Endothelial cell of umbilical vein (primary cell): ENCODE measurements at regions not wholly inside any gene's neighbourhood (a gene's known extent, or its start where the extent isn't known, plus 50 kb on each side); places are given as distances from the start of the nearest gene placed in this dataset.

ENCODE experiments used
- BruUV-seq: library from RNA; stranded (reverse); fragments of 400-500 nt; replicated peaks from 2 replicates; lab custom pipeline; 2021; lab: Mats Ljungman, UMichigan
- CTCF ChIA-PET: fragments of 300-600, 350-600 bp; sonication (Branson Sonifier 250); formaldehyde crosslinking; loops from one replicate; lab custom pipeline; 2021; ENCODE audit warnings: antibody characterized with exemption, inconsistent platforms; lab: Charles Lee
- POLR2A ChIA-PET: fragments of 300-600, 350-600 bp; sonication (Branson Sonifier 250); formaldehyde crosslinking; loops from one replicate; lab custom pipeline; 2021; ENCODE audit warnings: antibody characterized with exemption, inconsistent platforms; lab: Charles Lee
- DNase-seq: peaks from one replicate; pipeline ENCODE4 v3.0.0-alpha.2; 2011; ENCODE audit warnings: low read depth, low spot score
- FAIRE-seq: peaks from 2 replicates; lab custom pipeline; 2011; peaks lifted over from hg19 to GRCh38; lab: Jason Lieb, UNC
- H2AFZ ChIP-seq: 2 replicates; pipeline ENCODE4 v1.6.0; 2012; ENCODE audit warnings: low read depth, low read length, control low read depth, inconsistent platforms
- H3K27ac ChIP-seq: 2 replicates; pipeline ENCODE4 v1.5.1; 2011; ENCODE audit warnings: low read depth, mild to moderate bottlenecking, control low read depth, low read length, moderate library complexity; ENCODE audit not compliant: insufficient read depth
- H3K27me3 ChIP-seq, 2 experiments: 2 replicates each; pipeline versions ENCODE4 v1.6.0 to v1.6.1; 2011; ENCODE audit warnings: low read length in 2 of 2, mixed read lengths in 1 of 2; ENCODE audit not compliant: control insufficient read depth in 2 of 2, insufficient read depth in 2 of 2
- H3K36me3 ChIP-seq, 2 experiments: 2 replicates in 1 of 2; 3 replicates in 1 of 2; pipeline ENCODE4 v1.5.1; 2011; ENCODE audit warnings: low read length in 2 of 2, mild to moderate bottlenecking in 1 of 2, moderate library complexity in 1 of 2; ENCODE audit not compliant: control insufficient read depth in 2 of 2, insufficient read depth in 2 of 2; ENCODE audit errors: extremely low read depth in 1 of 2
- H3K4me1 ChIP-seq: 3 replicates; pipeline ENCODE4 v1.5.1; 2011; ENCODE audit warnings: mild to moderate bottlenecking, low read length; ENCODE audit not compliant: control insufficient read depth, insufficient read depth; ENCODE audit errors: extremely low read depth
- H3K4me2 ChIP-seq: 2 replicates; pipeline ENCODE4 v1.6.1; 2011; ENCODE audit warnings: low read length, control low read depth, mixed read lengths; ENCODE audit not compliant: insufficient read depth
- H3K4me3 ChIP-seq, 3 experiments: fragments of 200-600 bp in 1 of 3; sonication (generic), shearing (Covaris generic) in 1 of 3; replicated peaks in 1 of 3; 2 replicates each; pipeline ENCODE4 v1.5.1; 2011 to 2016; ENCODE audit warnings: control low read depth in 3 of 3, low read length in 3 of 3, mild to moderate bottlenecking in 2 of 3, inconsistent platforms in 1 of 3, low read depth in 1 of 3, moderate library complexity in 1 of 3; ENCODE audit not compliant: insufficient read depth in 1 of 3
- H3K79me2 ChIP-seq: 2 replicates; pipeline ENCODE4 v1.6.0; 2012; ENCODE audit warnings: low read length, inconsistent platforms; ENCODE audit not compliant: control insufficient read depth, insufficient read depth
- H3K9ac ChIP-seq: replicated peaks from 2 replicates; pipeline ENCODE3; 2011; ENCODE audit warnings: low read length, control low read depth; ENCODE audit not compliant: insufficient read depth; ENCODE audit errors: extremely low read depth
- H3K9me1 ChIP-seq: replicated peaks from 3 replicates; pipeline ENCODE4 v1.6.0; 2011; ENCODE audit warnings: mild to moderate bottlenecking, low read length; ENCODE audit not compliant: control insufficient read depth, insufficient read depth; ENCODE audit errors: extremely low read depth
- H3K9me3 ChIP-seq: replicated peaks from 2 replicates; pipeline ENCODE4 v1.5.1; 2012; ENCODE audit warnings: low read length, inconsistent platforms; ENCODE audit not compliant: control insufficient read depth, insufficient read depth
- H4K20me1 ChIP-seq: replicated peaks from 2 replicates; pipeline ENCODE3; 2011; ENCODE audit warnings: mild to moderate bottlenecking, low read length; ENCODE audit not compliant: control insufficient read depth, insufficient read depth; ENCODE audit errors: extremely low read depth
- CTCF ChIP-seq, 2 donors: IDR thresholded peaks; 1 replicate in 1 of 2; 2 replicates in 1 of 2; pipeline ENCODE4 v1.5.1; 2011; ENCODE audit warnings: low read length in 2 of 2, mild to moderate bottlenecking in 2 of 2, moderate library complexity in 2 of 2, control low read depth in 1 of 2, inconsistent platforms in 1 of 2, low read depth in 1 of 2; ENCODE audit not compliant: insufficient read depth in 1 of 2; ENCODE audit errors: extremely low read depth in 1 of 2
- EZH2 ChIP-seq: IDR thresholded peaks from 2 replicates; pipeline ENCODE4 v1.6.1; 2012; ENCODE audit warnings: borderline replicate concordance, low read depth, mild to moderate bottlenecking, moderate library complexity, low read length, inconsistent platforms; ENCODE audit not compliant: severe bottlenecking
- FOS ChIP-seq: IDR thresholded peaks from 2 replicates; pipeline ENCODE4 v1.6.1; 2011; ENCODE audit warnings: mild to moderate bottlenecking, low read length, moderate library complexity, borderline replicate concordance; ENCODE audit not compliant: insufficient read depth
- GATA2 ChIP-seq: IDR thresholded peaks from 2 replicates; pipeline ENCODE4 v1.7.0; 2011; ENCODE audit warnings: low read depth, mild to moderate bottlenecking, moderate library complexity, mixed read lengths, low read length; ENCODE audit not compliant: insufficient read length, insufficient read depth
- MAX ChIP-seq: IDR thresholded peaks from 2 replicates; pipeline ENCODE4 v1.6.1; 2011; ENCODE audit not compliant: insufficient read depth, insufficient read length
- MYC ChIP-seq: IDR thresholded peaks from one replicate; pipeline ENCODE4 v1.6.1; 2011; ENCODE audit warnings: mild to moderate bottlenecking, low read depth, low read length
- POLR2A ChIP-seq: IDR thresholded peaks from 2 replicates; pipeline ENCODE4 v1.6.1; 2012; ENCODE audit warnings: low read depth, mild to moderate bottlenecking, control low read depth, low read length
- POLR2AphosphoS5 ChIP-seq: IDR thresholded peaks from 2 replicates; pipeline ENCODE4 v1.6.1; 2012; ENCODE audit warnings: low read depth, mild to moderate bottlenecking, control low read depth, low read length, moderate library complexity; ENCODE audit not compliant: insufficient read depth
- dilution Hi-C: fragments of 300-500 bp; cut with MboI; formaldehyde crosslinking; loops from one replicate; pipeline ENCODE4 v1.15.0; 2019; ENCODE audit warnings: low sequenced_read_pairs; ENCODE audit not compliant: extremely low pct_ligation_motif_present
- intact Hi-C: fragments of 100-400 bp; cut with micrococcal nuclease; formaldehyde crosslinking; loops from one replicate; pipeline ENCODE4 v1.10.0; 2022

- intact Hi-C loops, result no loop called here
- H4K20me1 ChIP-seq, result no peaks in the 10 kb centered on the region
- POLR2A ChIA-PET, result no interaction called here
- no peaks in the 10 kb centered on the region for H3K4me1 ChIP-seq
- H2AFZ ChIP-seq, result no peak overlapping the region
- DNase-seq, result no peak
- H3K9ac ChIP-seq, result no peak overlapping the region
- no peak for TF ChIP-seq GATA2
- no TSS peak for BruUV-seq
- no peak overlapping the region for H3K27ac ChIP-seq
- H3K9me3 ChIP-seq, result no peaks in the 10 kb centered on the region
- no peaks in the 10 kb centered on the region for H3K9me1 ChIP-seq
- no peak overlapping the region for H3K4me3 ChIP-seq
- CTCF ChIA-PET, result no interaction called here
- no peaks in the 10 kb centered on the region for H3K79me2 ChIP-seq
- no peaks in the 10 kb centered on the region for H3K27me3 ChIP-seq
- no peak for FAIRE-seq
- H3K4me2 ChIP-seq, result no peak overlapping the region
- dilution Hi-C loops, result no loop called here
- no peaks in the 10 kb centered on the region for H3K36me3 ChIP-seq
These were observed 152.4 kb downstream of the KIF26A start for GRCh38 chr14:104290756-104291122.

GRCh38 chr14:104291123-104292000 is 153.0 kb downstream of the KIF26A start:
- ChIA-PET POLR2A (no interaction called here), CTCF (no interaction called here)
- no peak overlapping the region for H3K27ac ChIP-seq
- H3K9me3 ChIP-seq, result no peaks in the 10 kb centered on the region
- H3K9me1 ChIP-seq, result no peaks in the 10 kb centered on the region
- dilution Hi-C loops (no loop called here), intact Hi-C loops (no loop called here)
- FAIRE-seq (no peak), DNase-seq (no peak)
- no peak overlapping the region for H3K4me2 ChIP-seq
- no peak overlapping the region for H2AFZ ChIP-seq
- H3K27me3 ChIP-seq, result no peaks in the 10 kb centered on the region
- TF ChIP-seq MYC, result no peak
- TF ChIP-seq POLR2AphosphoS5, result no peak
- TF ChIP-seq EZH2, result no peak
- TF ChIP-seq GATA2, result no peak
- TF ChIP-seq POLR2A, result no peak
- TF ChIP-seq FOS, result no peak
- no peak for TF ChIP-seq MAX
- no peak for TF ChIP-seq CTCF (IDR thresholded peaks at IDR 0.05; ENCODE audit: extremely low read depth in 1 of 2, insufficient read depth in 1 of 2, low read depth in 1 of 2, low read length in 2 of 2)
- no peaks in the 10 kb centered on the region for H3K36me3 ChIP-seq
- no peaks in the 10 kb centered on the region for H3K4me1 ChIP-seq
- no peak overlapping the region for H3K9ac ChIP-seq
- H4K20me1 ChIP-seq, result no peaks in the 10 kb centered on the region
- H3K79me2 ChIP-seq, result no peaks in the 10 kb centered on the region
- no TSS peak for BruUV-seq
- no peak overlapping the region for H3K4me3 ChIP-seq
